ENCODE measurements at regions not wholly inside any gene's neighbourhood (a gene's known extent, or its start where the extent isn't known, plus 50 kb on each side); places are given as distances from the start of the nearest gene placed in this dataset.

DNA sequence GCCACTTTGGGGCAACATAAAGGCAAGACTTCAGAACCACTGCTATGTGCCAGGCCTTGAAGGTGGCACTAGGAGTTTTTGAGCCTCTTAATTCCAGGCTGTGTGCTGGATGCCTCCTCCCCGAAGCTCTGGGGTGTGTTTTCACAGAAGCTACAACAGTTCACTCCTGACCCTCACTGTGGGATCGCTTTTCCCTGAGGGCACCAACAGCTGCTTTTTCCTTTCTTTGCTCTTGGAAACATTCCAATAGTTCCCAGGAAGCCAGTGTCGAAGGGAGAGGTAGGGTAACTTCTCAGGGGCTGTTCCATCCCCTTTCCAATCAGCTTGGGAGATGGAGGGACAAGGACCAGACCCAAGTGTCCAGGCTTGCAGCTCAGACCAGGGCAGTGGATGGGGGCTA lies 153.4 kb downstream of the C1orf94 start:
- Histone ChIP-seq H3K4me3 (ENCODE audit: low read depth, low read length) (no peak overlapping the region), H3K4me1 (no peaks in the 10 kb centered on the region), H3K9me3 (no peaks in the 10 kb centered on the region), H3K27me3 (replicated peaks; ENCODE audit: control insufficient read depth, insufficient read depth, low read length) (no peaks in the 10 kb centered on the region), H3K36me3 (ENCODE audit: control insufficient read depth, insufficient read depth, low read length) (no peaks in the 10 kb centered on the region)
- DNase-seq = no peak
- Mint-ChIP-seq H3K9me3 (ENCODE audit: unreplicated experiment) (no peaks in the 10 kb centered on the region), H3K36me3 (ENCODE audit: insufficient read depth, unreplicated experiment) (no peaks in the 10 kb centered on the region), H3K4me3 (ENCODE audit: unreplicated experiment) (no peak overlapping the region), H3K27me3 (ENCODE audit: insufficient read depth, unreplicated experiment) (peaks cover 3% of the 10 kb centered on the region), H3K4me1 (ENCODE audit: low read depth, unreplicated experiment) (no peaks in the 10 kb centered on the region), H3K27ac (ENCODE audit: unreplicated experiment) (no peak overlapping the region)
- intact Hi-C loops (cut with micrococcal nuclease; ENCODE audit: unreplicated experiment) = no loop called here
- TF ChIP-seq CTCF (IDR thresholded peaks at IDR 0.05; ENCODE audit: insufficient read depth in 1 of 2, low read depth in 1 of 2, low read length in 1 of 2, severe bottlenecking in 1 of 2, unreplicated experiment in 1 of 2) = no peak
- ChIA-PET CTCF (no interaction called here), POLR2A (no interaction called here)
- BruUV-seq (replicated peaks) = no TSS peak

DNA sequence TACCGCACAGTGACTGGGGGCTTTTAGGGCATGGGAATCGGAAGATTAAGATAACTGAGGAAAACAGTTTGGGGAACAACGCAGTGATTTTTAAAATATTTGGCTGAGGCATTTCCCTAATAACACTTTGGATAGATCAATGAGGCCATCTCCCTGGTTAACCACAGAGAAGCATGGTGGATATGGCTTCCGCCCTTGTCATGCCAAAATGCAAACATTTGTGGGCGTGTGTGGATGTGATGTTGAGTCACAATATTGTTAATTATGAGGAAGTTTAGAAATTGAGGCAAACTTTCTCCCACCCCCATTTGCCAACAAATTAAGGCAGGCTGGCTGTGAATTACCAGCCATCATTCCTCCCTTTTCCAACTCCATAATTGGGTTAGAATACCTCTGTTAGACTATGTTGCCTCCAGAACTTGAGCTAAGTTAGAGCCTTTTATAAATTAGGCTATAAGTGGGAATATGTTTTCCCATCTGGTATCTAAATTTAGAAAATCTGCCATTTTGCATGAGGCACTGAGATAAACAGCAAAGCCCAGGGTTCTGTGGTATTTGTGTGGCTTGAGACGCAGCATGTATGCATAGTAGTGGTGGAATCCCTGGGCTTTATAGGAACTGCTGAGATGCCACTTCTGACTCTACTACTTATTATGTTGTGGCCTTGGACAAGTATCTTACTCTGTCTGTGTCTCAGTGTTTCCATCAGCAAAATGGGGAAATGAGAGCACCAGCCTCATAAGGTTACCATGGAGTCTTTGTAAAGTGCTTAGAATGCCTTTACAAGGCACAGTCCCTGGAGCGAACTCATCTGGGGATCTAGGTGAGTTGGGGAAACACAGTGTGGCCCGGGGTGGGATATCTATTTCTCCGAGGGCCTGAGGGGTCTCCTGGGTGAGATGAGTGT lies 154.6 kb downstream of the C1orf94 start:
- Mint-ChIP-seq H3K36me3 (ENCODE audit: insufficient read depth, unreplicated experiment) (no peaks in the 10 kb centered on the region), H3K9me3 (ENCODE audit: unreplicated experiment) (no peaks in the 10 kb centered on the region), H3K4me1 (ENCODE audit: low read depth, unreplicated experiment) (no peaks in the 10 kb centered on the region), H3K4me3 (ENCODE audit: unreplicated experiment) (no peak overlapping the region), H3K27me3 (ENCODE audit: insufficient read depth, unreplicated experiment) (peaks cover 3% of the 10 kb centered on the region), H3K27ac (ENCODE audit: unreplicated experiment) (no peak overlapping the region)
- H3K4me3 ChIP-seq (ENCODE audit: low read depth, low read length) = no peak overlapping the region
- no TSS peak for BruUV-seq (replicated peaks)
- no peaks in the 10 kb centered on the region for H3K27me3 ChIP-seq (replicated peaks; ENCODE audit: control insufficient read depth, insufficient read depth, low read length)
- DNase-seq = no peak
- TF ChIP-seq CTCF (IDR thresholded peaks at IDR 0.05; ENCODE audit: insufficient read depth in 1 of 2, low read depth in 1 of 2, low read length in 1 of 2, severe bottlenecking in 1 of 2, unreplicated experiment in 1 of 2) = no peak
- no peaks in the 10 kb centered on the region for H3K9me3 ChIP-seq
- intact Hi-C loops (cut with micrococcal nuclease; ENCODE audit: unreplicated experiment) = no loop called here
- no peaks in the 10 kb centered on the region for H3K36me3 ChIP-seq (ENCODE audit: control insufficient read depth, insufficient read depth, low read length)
- CTCF ChIA-PET = no interaction called here
- H3K4me1 ChIP-seq = no peaks in the 10 kb centered on the region
- POLR2A ChIA-PET = no interaction called here

GRCh38 chr1:34332996-34333395 lies 156.3 kb downstream of the C1orf94 start:
- Histone ChIP-seq H3K9me3 (no peaks in the 10 kb centered on the region), H3K4me3 (ENCODE audit: low read depth, low read length) (no peak overlapping the region), H3K27me3 (replicated peaks; ENCODE audit: control insufficient read depth, insufficient read depth, low read length) (no peaks in the 10 kb centered on the region), H3K4me1 (no peaks in the 10 kb centered on the region), H3K36me3 (ENCODE audit: control insufficient read depth, insufficient read depth, low read length) (no peaks in the 10 kb centered on the region)
- no peak for TF ChIP-seq CTCF (IDR thresholded peaks at IDR 0.05; ENCODE audit: insufficient read depth in 1 of 2, low read depth in 1 of 2, low read length in 1 of 2, severe bottlenecking in 1 of 2, unreplicated experiment in 1 of 2)
- Mint-ChIP-seq H3K4me1 (ENCODE audit: low read depth, unreplicated experiment) (no peaks in the 10 kb centered on the region), H3K4me3 (ENCODE audit: unreplicated experiment) (no peak overlapping the region), H3K36me3 (ENCODE audit: insufficient read depth, unreplicated experiment) (no peaks in the 10 kb centered on the region), H3K27ac (ENCODE audit: unreplicated experiment) (no peak overlapping the region), H3K9me3 (ENCODE audit: unreplicated experiment) (no peaks in the 10 kb centered on the region), H3K27me3 (ENCODE audit: insufficient read depth, unreplicated experiment) (peaks cover 3% of the 10 kb centered on the region)
- no peak for DNase-seq
- no TSS peak for BruUV-seq (replicated peaks)
- ChIA-PET CTCF (no interaction called here), POLR2A (no interaction called here)
- intact Hi-C loops (cut with micrococcal nuclease; ENCODE audit: unreplicated experiment) = no loop called here
